Loucy (cell line): ENCODE measurements at regions not wholly inside any gene's neighbourhood (a gene's known extent, or its start where the extent isn't known, plus 50 kb on each side); places are given as distances from the start of the nearest gene placed in this dataset.

ENCODE experiments used
- H2AFZ ChIP-seq: fragments of 200-600 bp; sonication (generic); 2 replicates; pipeline ENCODE4 v1.6.0; 2016; ENCODE audit warnings: antibody characterized with exemption, mild to moderate bottlenecking, low read length, moderate library complexity
- H3F3A ChIP-seq: fragments of 200-600 bp; 2 replicates; pipeline ENCODE4 v1.6.0; 2016; ENCODE audit warnings: antibody characterized with exemption, low read depth, mild to moderate bottlenecking
- H3K27me3 ChIP-seq: fragments of 200-600 bp; sonication (generic); 2 replicates; pipeline ENCODE4 v1.6.1; 2014; ENCODE audit warnings: low read length, mild to moderate bottlenecking; ENCODE audit not compliant: insufficient read depth, poor library complexity, severe bottlenecking
- H3K36me3 ChIP-seq: fragments of 200-600 bp; sonication (generic); 2 replicates; pipeline ENCODE4 v1.6.1; 2016; ENCODE audit warnings: low read length; ENCODE audit not compliant: insufficient read depth
- H3K4me1 ChIP-seq: fragments of 200-600 bp; sonication (generic); 2 replicates; pipeline ENCODE4 v1.5.1; 2014; ENCODE audit warnings: low read length, mild to moderate bottlenecking; ENCODE audit not compliant: insufficient read depth, poor library complexity, severe bottlenecking
- H3K4me2 ChIP-seq: fragments of 200-600 bp; sonication (generic); 2 replicates; pipeline ENCODE4 v1.6.0; 2014; ENCODE audit warnings: antibody characterized with exemption, low read length, low read depth, mild to moderate bottlenecking; ENCODE audit not compliant: poor library complexity, severe bottlenecking
- H3K4me3 ChIP-seq: fragments of 200-600 bp; sonication (generic); 2 replicates; pipeline ENCODE4 v1.5.1; 2014; ENCODE audit warnings: low read length, mild to moderate bottlenecking, mixed read lengths; ENCODE audit not compliant: poor library complexity, severe bottlenecking
- H3K79me2 ChIP-seq: fragments of 200-600 bp; sonication (generic); 2 replicates; pipeline ENCODE4 v1.6.1; 2014; ENCODE audit warnings: low read length; ENCODE audit not compliant: insufficient read depth
- H3K9ac ChIP-seq: fragments of 200-600 bp; sonication (generic); 2 replicates; pipeline ENCODE4 v1.6.0; 2014; ENCODE audit warnings: mild to moderate bottlenecking, low read depth, low read length, moderate library complexity; ENCODE audit not compliant: poor library complexity, severe bottlenecking
- H3K9me2 ChIP-seq: fragments of 200-600 bp; sonication (generic); replicated peaks from 2 replicates; pipeline ENCODE4 v1.6.1; 2016; ENCODE audit warnings: low read depth, low read length, mixed read lengths
- H3K9me3 ChIP-seq: fragments of 200-600 bp; sonication (generic); 2 replicates; pipeline ENCODE4 v1.6.1; 2014; ENCODE audit warnings: mild to moderate bottlenecking, antibody characterized with exemption, low read length, low read depth; ENCODE audit not compliant: insufficient read depth
- H4K20me1 ChIP-seq: fragments of 200-600 bp; sonication (generic); 2 replicates; pipeline ENCODE4 v1.6.0; 2014; ENCODE audit warnings: antibody characterized with exemption, low read length, mild to moderate bottlenecking; ENCODE audit not compliant: insufficient read depth, poor library complexity, severe bottlenecking
- CTCF ChIP-seq: fragments of 200-600 bp; sonication (generic); conservative IDR thresholded peaks from 2 replicates; pipeline ENCODE4 v1.5.1; 2014; ENCODE audit warnings: mild to moderate bottlenecking, antibody characterized with exemption, low read length
- EZH2phosphoT487 ChIP-seq: fragments of 200-600 bp; IDR thresholded peaks from 2 replicates; pipeline ENCODE4 v1.6.1; 2018; ENCODE audit warnings: antibody characterized with exemption, mild to moderate bottlenecking, moderate library complexity, borderline replicate concordance

- Histone ChIP-seq H3K4me2 (no peak overlapping the region), H3K9ac (no peak overlapping the region), H2AFZ (no peak overlapping the region), H3K27me3 (no peaks in the 10 kb centered on the region), H3K9me2 (no peaks in the 10 kb centered on the region), H3F3A (no peaks in the 10 kb centered on the region), H4K20me1 (no peaks in the 10 kb centered on the region), H3K79me2 (no peaks in the 10 kb centered on the region), H3K36me3 (no peaks in the 10 kb centered on the region), H3K4me1 (no peaks in the 10 kb centered on the region), H3K4me3 (no peak overlapping the region), H3K9me3 (no peaks in the 10 kb centered on the region)
- TF ChIP-seq EZH2phosphoT487 (no peak), CTCF (no peak)
These were observed 90.6 kb upstream of the TSC22D2 start for GRCh38 chr3:150317469-150317868.

DNA sequence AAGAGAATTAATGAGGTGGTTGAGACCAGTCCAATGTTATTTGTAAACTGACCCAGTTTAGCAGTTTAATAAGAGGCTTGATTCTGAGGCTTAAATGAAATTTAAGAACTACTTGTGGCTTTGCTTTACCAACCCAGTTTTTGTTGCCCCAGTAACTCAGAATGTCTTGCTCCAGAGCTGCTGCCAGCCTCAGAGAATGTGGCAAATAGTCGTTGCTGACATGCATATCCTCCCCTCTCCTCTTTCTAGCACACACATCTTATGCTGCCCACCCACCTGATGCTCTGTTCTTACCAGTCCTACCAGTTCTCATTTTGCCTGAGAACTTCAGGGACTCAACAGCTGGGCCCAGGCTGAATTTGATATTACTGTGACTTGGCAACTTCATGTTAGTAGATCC, 92.4 kb upstream of the TSC22D2 start:
- H4K20me1 ChIP-seq, result no peaks in the 10 kb centered on the region
- H3K9me3 ChIP-seq, result no peaks in the 10 kb centered on the region
- no peaks in the 10 kb centered on the region for H3K79me2 ChIP-seq
- TF ChIP-seq CTCF (no peak), EZH2phosphoT487 (no peak)
- H3F3A ChIP-seq, result no peaks in the 10 kb centered on the region
- no peak overlapping the region for H3K9ac ChIP-seq
- no peak overlapping the region for H2AFZ ChIP-seq
- H3K27me3 ChIP-seq, result no peaks in the 10 kb centered on the region
- H3K9me2 ChIP-seq, result no peaks in the 10 kb centered on the region
- no peaks in the 10 kb centered on the region for H3K4me1 ChIP-seq
- no peak overlapping the region for H3K4me3 ChIP-seq
- no peaks in the 10 kb centered on the region for H3K36me3 ChIP-seq
- no peak overlapping the region for H3K4me2 ChIP-seq

- Histone ChIP-seq H3F3A (no peaks in the 10 kb centered on the region), H3K4me2 (no peak overlapping the region), H3K4me3 (no peak overlapping the region), H4K20me1 (no peaks in the 10 kb centered on the region), H3K27me3 (no peaks in the 10 kb centered on the region), H3K36me3 (no peaks in the 10 kb centered on the region), H3K9ac (no peak overlapping the region), H3K79me2 (no peaks in the 10 kb centered on the region), H2AFZ (no peak overlapping the region), H3K4me1 (no peaks in the 10 kb centered on the region), H3K9me2 (no peaks in the 10 kb centered on the region), H3K9me3 (no peaks in the 10 kb centered on the region)
- no peak for TF ChIP-seq CTCF
- no peak for TF ChIP-seq EZH2phosphoT487
These were observed 93.7 kb upstream of the TSC22D2 start for GRCh38 chr3:150314248-150315004.
